H1 (cell line): ENCODE measurements at regions not wholly inside any gene's neighbourhood (a gene's known extent, or its start where the extent isn't known, plus 50 kb on each side); places are given as distances from the start of the nearest gene placed in this dataset.

Experiments
- CEBPB ChIP-seq: IDR thresholded peaks from 2 replicates; pipeline ENCODE4 v1.6.1; 2012; ENCODE audit warnings: low read depth, low read length
- CTCF ChIP-seq, 3 experiments: IDR thresholded peaks; 1 replicate in 2 of 3; 2 replicates in 1 of 3; pipeline versions ENCODE4 v1.5.1 to v1.6.1; 2011; ENCODE audit warnings: low read length in 3 of 3, mild to moderate bottlenecking in 3 of 3, inconsistent platforms in 2 of 3, low read depth in 1 of 3, moderate library complexity in 1 of 3; ENCODE audit not compliant: insufficient read depth in 1 of 3; ENCODE audit errors: control extremely low read depth in 1 of 3
- FOSL1 ChIP-seq: IDR thresholded peaks from 2 replicates; pipeline ENCODE4 v1.6.1; 2011; ENCODE audit warnings: mild to moderate bottlenecking, low read depth, low read length, moderate library complexity; ENCODE audit not compliant: insufficient read depth
- HDAC6 ChIP-seq: IDR thresholded peaks from one replicate; pipeline ENCODE4 v1.7.1; 2012; ENCODE audit warnings: low read depth, mild to moderate bottlenecking, inconsistent platforms, low read length, moderate library complexity
- MAX ChIP-seq: IDR thresholded peaks from 2 replicates; pipeline ENCODE4 v1.6.1; 2012; ENCODE audit warnings: inconsistent platforms
- PHF8 ChIP-seq: fragments of 200-600 bp; sonication (generic); conservative IDR thresholded peaks from 2 replicates; pipeline ENCODE4 v1.7.1; 2012; ENCODE audit warnings: low read depth, mild to moderate bottlenecking, inconsistent platforms, low read length, moderate library complexity
- POLR2A ChIP-seq, 2 experiments: IDR thresholded peaks; 1 replicate in 1 of 2; 2 replicates in 1 of 2; pipeline ENCODE4 v1.6.1; 2011; ENCODE audit warnings: low read depth in 2 of 2, low read length in 2 of 2, mild to moderate bottlenecking in 2 of 2; ENCODE audit errors: control extremely low read depth in 1 of 2
- POLR2AphosphoS5 ChIP-seq: IDR thresholded peaks from 2 replicates; pipeline ENCODE4 v1.6.1; 2011; ENCODE audit warnings: low read depth, low read length
- SP2 ChIP-seq: IDR thresholded peaks from 2 replicates; pipeline ENCODE4 v1.6.1; 2012; ENCODE audit warnings: mild to moderate bottlenecking, low read length, inconsistent platforms
- YY1 ChIP-seq: IDR thresholded peaks from 2 replicates; pipeline ENCODE4 v1.6.1; 2011; ENCODE audit warnings: low read depth, mild to moderate bottlenecking, low read length

GRCh38 chr22:47724030-47724429, 961.6 kb downstream of the TBC1D22A start:
- no peak for TF ChIP-seq YY1
- no peak for TF ChIP-seq POLR2A (IDR thresholded peaks at IDR 0.05; ENCODE audit: control extremely low read depth in 1 of 2, low read depth in 2 of 2, low read length in 2 of 2)
- TF ChIP-seq CTCF (IDR thresholded peaks at IDR 0.05; ENCODE audit: control extremely low read depth in 1 of 3, insufficient read depth in 1 of 3, low read depth in 1 of 3, low read length in 3 of 3): peak in 2 of 3 experiments; percentile 13 to 21; a peak in 1 of 4 replicates
- TF ChIP-seq SP2: no peak
- TF ChIP-seq POLR2AphosphoS5: no peak
- TF ChIP-seq HDAC6: no peak
- no peak for TF ChIP-seq PHF8
- no peak for TF ChIP-seq FOSL1
- TF ChIP-seq CEBPB: no peak
- no peak for TF ChIP-seq MAX
